SW480 (cell line): ENCODE measurements at regions not wholly inside any gene's neighbourhood (a gene's known extent, or its start where the extent isn't known, plus 50 kb on each side); places are given as distances from the start of the nearest gene placed in this dataset.
A peak's percentile ranks its signal among the peaks of the same experiment; 100 is the strongest.

Experiments used
- DNase-seq: peaks from one replicate; pipeline ENCODE4 v3.0.0-alpha.2; 2016; ENCODE audit warnings: low spot score

- DNase-seq: no peak
Observed at GRCh38 chr3:1552831-1553230, 460.0 kb downstream of the CNTN6 start.

GRCh38 chr3:1561427-1561826 lies 468.6 kb downstream of the CNTN6 start:
- DNase-seq: no peak

GRCh38 chr3:1571736-1572135 lies 478.9 kb downstream of the CNTN6 start:
- no peak for DNase-seq

GRCh38 chr3:1576047-1576446 lies 483.2 kb downstream of the CNTN6 start:
- no peak for DNase-seq

GRCh38 chr3:1578124-1578806 lies 485.4 kb downstream of the CNTN6 start:
- no peak for DNase-seq

GRCh38 chr3:1583044-1583443 lies 490.2 kb downstream of the CNTN6 start:
- no peak for DNase-seq

- no peak for DNase-seq
Observed at GRCh38 chr3:1587426-1587825, 494.6 kb downstream of the CNTN6 start.

GRCh38 chr3:1591327-1592028 lies 498.7 kb downstream of the CNTN6 start:
- no peak for DNase-seq

- no peak for DNase-seq
Observed at GRCh38 chr3:1594940-1595339, 502.1 kb downstream of the CNTN6 start.

GRCh38 chr3:1600206-1600605 lies 498.5 kb upstream of the CNTN4 start:
- no peak for DNase-seq

- DNase-seq: no peak
Observed at GRCh38 chr3:1600700-1601418, 497.8 kb upstream of the CNTN4 start.

GRCh38 chr3:1609416-1609815 lies 489.2 kb upstream of the CNTN4 start:
- DNase-seq: peak; percentile 4

- no peak for DNase-seq
Observed at GRCh38 chr3:1611824-1612223, 486.8 kb upstream of the CNTN4 start.

GRCh38 chr3:1613962-1614361 lies 484.7 kb upstream of the CNTN4 start:
- no peak for DNase-seq

- no peak for DNase-seq
Observed at GRCh38 chr3:1616744-1617143, 481.9 kb upstream of the CNTN4 start.

GRCh38 chr3:1623896-1624295 lies 474.8 kb upstream of the CNTN4 start:
- no peak for DNase-seq

GRCh38 chr3:1632128-1632527 lies 466.5 kb upstream of the CNTN4 start:
- no peak for DNase-seq

- no peak for DNase-seq
Observed at GRCh38 chr3:1661839-1662238, 436.8 kb upstream of the CNTN4 start.

- no peak for DNase-seq
Observed at GRCh38 chr3:1664266-1664665, 434.4 kb upstream of the CNTN4 start.

- no peak for DNase-seq
Observed at GRCh38 chr3:1666865-1667264, 431.8 kb upstream of the CNTN4 start.

GRCh38 chr3:1677576-1678156 lies 421.0 kb upstream of the CNTN4 start:
- DNase-seq: no peak

- DNase-seq: no peak
Observed at GRCh38 chr3:1692428-1692827, 406.2 kb upstream of the CNTN4 start.

- no peak for DNase-seq
Observed at GRCh38 chr3:1693145-1693544, 405.5 kb upstream of the CNTN4 start.
